Activated CD8-positive, alpha-beta T cell treated with anti-CD3 and anti-CD28 coated beads for 36 hours (primary cell): ENCODE measurements at regions not wholly inside any gene's neighbourhood (a gene's known extent, or its start where the extent isn't known, plus 50 kb on each side); places are given as distances from the start of the nearest gene placed in this dataset.

Experiments used
- ATAC-seq: fragments of 200-7000 bp; cut with Tn5 transposase; one replicate; pipeline ENCODE4 v1.10.0; 2021; ENCODE audit warnings: mild to moderate bottlenecking, moderate library complexity
- CTCF ChIA-PET: fragments of 350-600 bp; sonication (Branson Sonifier 250); formaldehyde crosslinking; loops from one replicate; lab custom pipeline; 2021; ENCODE audit warnings: antibody characterized with exemption; lab: Charles Lee
- POLR2A ChIA-PET: fragments of 350-600 bp; sonication (Branson Sonifier 250); formaldehyde crosslinking; loops from one replicate; lab custom pipeline; 2021; ENCODE audit warnings: antibody characterized with exemption; lab: Charles Lee
- DNase-seq: peaks from one replicate; pipeline ENCODE4 v3.0.0-alpha.2; 2020
- H3K27ac Mint-ChIP-seq: one replicate; pipeline ENCODE4 v1.8.0; 2021; ENCODE audit warnings: mild to moderate bottlenecking, mixed read lengths
- H3K27me3 Mint-ChIP-seq: one replicate; pipeline ENCODE4 v1.8.0; 2021; ENCODE audit warnings: mixed read lengths
- H3K36me3 Mint-ChIP-seq: one replicate; pipeline ENCODE4 v1.8.0; 2021; ENCODE audit warnings: low read depth, mixed read lengths
- H3K4me1 Mint-ChIP-seq: one replicate; pipeline ENCODE4 v1.8.0; 2021; ENCODE audit warnings: low read depth, mixed read lengths
- H3K4me3 Mint-ChIP-seq: one replicate; pipeline ENCODE4 v1.8.0; 2021; ENCODE audit warnings: mild to moderate bottlenecking, moderate library complexity, mixed read lengths
- H3K9me3 Mint-ChIP-seq: one replicate; pipeline ENCODE4 v1.8.0; 2021; ENCODE audit warnings: mixed read lengths
- CTCF ChIP-seq: fragments of 200-600 bp; IDR thresholded peaks from one replicate; pipeline ENCODE4 v1.8.0; 2022; ENCODE audit warnings: antibody characterized with exemption, mild to moderate bottlenecking
- intact Hi-C: fragments of 100-400 bp; cut with micrococcal nuclease; formaldehyde crosslinking; loops from one replicate; pipeline ENCODE4 v1.10.0; 2022

- ATAC-seq = no peak
- no peak for DNase-seq
- intact Hi-C loops = no loop called here
- peaks cover 27% of the 10 kb centered on the region for H3K27me3 Mint-ChIP-seq
- TF ChIP-seq CTCF = no peak
- H3K36me3 Mint-ChIP-seq = no peaks in the 10 kb centered on the region
- H3K27ac Mint-ChIP-seq = no peak overlapping the region
- H3K4me3 Mint-ChIP-seq = no peak overlapping the region
- H3K4me1 Mint-ChIP-seq = no peaks in the 10 kb centered on the region
- CTCF ChIA-PET = no interaction called here
- no peaks in the 10 kb centered on the region for H3K9me3 Mint-ChIP-seq
- POLR2A ChIA-PET = no interaction called here
Measured at GRCh38 chr9:17905366-17905765, 326.5 kb downstream of the SH3GL2 start.

GRCh38 chr9:17905781-17906175 is 326.9 kb downstream of the SH3GL2 start:
- TF ChIP-seq CTCF = no peak
- no peak overlapping the region for H3K27ac Mint-ChIP-seq
- ChIA-PET CTCF (no interaction called here), POLR2A (no interaction called here)
- no peak overlapping the region for H3K4me3 Mint-ChIP-seq
- no peaks in the 10 kb centered on the region for H3K4me1 Mint-ChIP-seq
- H3K9me3 Mint-ChIP-seq = no peaks in the 10 kb centered on the region
- peaks cover 27% of the 10 kb centered on the region for H3K27me3 Mint-ChIP-seq
- DNase-seq = no peak
- intact Hi-C loops = no loop called here
- no peak for ATAC-seq
- no peaks in the 10 kb centered on the region for H3K36me3 Mint-ChIP-seq

GRCh38 chr9:17906176-17906840 is 327.4 kb downstream of the SH3GL2 start:
- intact Hi-C loops = no loop called here
- ChIA-PET CTCF (no interaction called here), POLR2A (no interaction called here)
- H3K27me3 Mint-ChIP-seq = peaks cover 27% of the 10 kb centered on the region
- no peak overlapping the region for H3K4me3 Mint-ChIP-seq
- H3K9me3 Mint-ChIP-seq = no peaks in the 10 kb centered on the region
- no peaks in the 10 kb centered on the region for H3K4me1 Mint-ChIP-seq
- no peak for TF ChIP-seq CTCF
- ATAC-seq = no peak
- no peaks in the 10 kb centered on the region for H3K36me3 Mint-ChIP-seq
- H3K27ac Mint-ChIP-seq = no peak overlapping the region
- no peak for DNase-seq

DNA sequence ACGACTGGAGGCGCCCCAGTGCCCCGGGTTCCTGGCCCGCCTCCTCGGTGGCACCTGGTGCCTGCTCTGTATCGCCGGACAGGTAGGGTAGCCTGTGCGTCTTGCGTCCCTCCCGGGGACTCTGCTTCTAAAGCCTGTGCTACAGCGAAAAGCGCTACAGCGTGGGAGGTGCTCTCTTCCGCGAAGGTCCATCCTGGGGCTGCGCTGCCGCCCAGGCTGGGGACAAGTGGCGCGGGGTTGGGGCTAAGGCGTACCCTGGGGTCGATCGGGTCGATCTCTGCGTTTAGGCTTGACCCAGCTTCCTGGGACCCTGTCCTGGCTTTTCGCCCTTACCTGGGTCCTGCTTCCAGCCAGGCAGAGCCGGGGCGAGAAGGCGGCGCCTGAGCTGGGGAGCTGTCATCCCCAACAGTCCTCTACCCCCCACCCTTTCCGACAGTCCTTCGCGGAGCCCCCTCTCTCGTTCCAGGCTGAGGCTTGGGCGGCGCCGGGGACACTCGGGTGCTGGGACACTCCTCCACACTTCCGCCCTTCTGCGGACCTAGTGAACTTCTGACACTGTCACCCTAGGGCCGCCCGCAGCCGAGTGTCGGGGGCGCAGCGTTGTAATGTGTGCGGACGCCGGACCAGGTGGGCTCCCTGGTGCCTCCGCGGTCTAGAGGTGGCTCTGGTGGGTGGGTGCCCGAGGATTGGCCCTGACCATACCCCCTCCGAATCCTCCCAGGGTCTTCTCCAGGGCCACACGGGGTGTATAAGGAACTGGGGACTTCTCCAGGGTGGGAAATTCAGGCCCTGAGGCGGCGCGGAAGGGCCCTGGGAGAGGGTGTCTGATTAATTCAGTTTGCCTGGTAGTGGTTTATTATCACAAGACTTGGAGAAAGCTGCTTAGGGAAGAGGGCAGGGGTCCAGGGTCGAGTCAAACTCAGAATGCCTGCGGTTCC is 328.2 kb downstream of the SH3GL2 start:
- Mint-ChIP-seq H3K36me3 (no peaks in the 10 kb centered on the region), H3K27me3 (peaks cover 27% of the 10 kb centered on the region), H3K27ac (no peak overlapping the region), H3K4me3 (no peak overlapping the region), H3K4me1 (no peaks in the 10 kb centered on the region), H3K9me3 (no peaks in the 10 kb centered on the region)
- ChIA-PET POLR2A (no interaction called here), CTCF (no interaction called here)
- ATAC-seq (no peak), DNase-seq (no peak)
- TF ChIP-seq CTCF = no peak
- intact Hi-C loops = no loop called here
